ENCODE measurements at regions not wholly inside any gene's neighbourhood (a gene's known extent, or its start where the extent isn't known, plus 50 kb on each side); places are given as distances from the start of the nearest gene placed in this dataset.

- TF ChIP-seq CTCF (IDR thresholded peaks at IDR 0.05): no peak
- TF ChIP-seq POLR2AphosphoS5 (IDR thresholded peaks at IDR 0.05): no peak
- no peak for TF ChIP-seq POLR2A (IDR thresholded peaks at IDR 0.05)
- no peak for TF ChIP-seq EP300 (IDR thresholded peaks at IDR 0.05)
These were observed 836.5 kb upstream of the MAN1A1 start for GRCh38 chr6:120186080-120186479.

All from sigmoid colon (tissue), 4 donors.